ENCODE measurements at regions not wholly inside any gene's neighbourhood (a gene's known extent, or its start where the extent isn't known, plus 50 kb on each side); places are given as distances from the start of the nearest gene placed in this dataset.

DNA sequence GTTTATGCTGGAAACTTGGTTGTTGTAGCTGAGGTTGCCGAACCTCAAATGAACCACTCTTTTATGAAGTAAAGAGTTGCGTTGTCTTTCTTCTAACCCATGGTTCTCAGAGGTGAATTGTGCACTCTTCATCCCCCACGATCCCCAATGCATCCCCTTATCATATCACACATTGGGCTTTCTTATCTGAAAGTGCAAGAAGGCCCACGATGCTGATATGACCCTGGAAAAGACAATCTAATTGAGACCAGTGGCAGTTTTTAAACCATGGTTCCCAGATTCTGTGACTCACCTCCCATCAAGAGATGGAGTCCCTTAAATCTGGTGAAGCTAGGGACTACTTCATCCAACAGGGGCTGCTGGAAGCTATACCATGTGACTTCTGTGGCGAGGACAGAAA, 156.3 kb upstream of the IRX3 start:
- TF ChIP-seq, protein P1, sequence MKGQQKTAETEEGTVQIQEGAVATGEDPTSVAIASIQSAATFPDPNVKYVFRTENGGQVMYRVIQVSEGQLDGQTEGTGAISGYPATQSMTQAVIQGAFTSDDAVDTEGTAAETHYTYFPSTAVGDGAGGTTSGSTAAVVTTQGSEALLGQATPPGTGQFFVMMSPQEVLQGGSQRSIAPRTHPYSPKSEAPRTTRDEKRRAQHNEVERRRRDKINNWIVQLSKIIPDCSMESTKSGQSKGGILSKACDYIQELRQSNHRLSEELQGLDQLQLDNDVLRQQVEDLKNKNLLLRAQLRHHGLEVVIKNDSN (IDR thresholded peaks at IDR 0.05) = no peak
- TF ChIP-seq EGR1 (IDR thresholded peaks at IDR 0.05) (no peak), TCF12 (IDR thresholded peaks at IDR 0.05; ENCODE audit: low read depth) (no peak), YY1 (IDR thresholded peaks at IDR 0.05; ENCODE audit: low read depth) (no peak), CEBPB (IDR thresholded peaks at IDR 0.05) (no peak), TEAD4 (IDR thresholded peaks at IDR 0.05) (no peak), NFIC (IDR thresholded peaks at IDR 0.05) (no peak), RAD21 (IDR thresholded peaks at IDR 0.05; ENCODE audit: low read depth) (no peak), CREB1 (IDR thresholded peaks at IDR 0.05; ENCODE audit: low read depth) (no peak), EP300 (IDR thresholded peaks at IDR 0.05; ENCODE audit: borderline replicate concordance) (no peak), TAF1 (IDR thresholded peaks at IDR 0.05; ENCODE audit: low read depth) (no peak), ZBTB7A (IDR thresholded peaks at IDR 0.05; ENCODE audit: low read depth) (no peak), FOXM1 (IDR thresholded peaks at IDR 0.05; ENCODE audit: borderline replicate concordance, low read depth) (no peak)
- TF ChIP-seq, protein P2, sequence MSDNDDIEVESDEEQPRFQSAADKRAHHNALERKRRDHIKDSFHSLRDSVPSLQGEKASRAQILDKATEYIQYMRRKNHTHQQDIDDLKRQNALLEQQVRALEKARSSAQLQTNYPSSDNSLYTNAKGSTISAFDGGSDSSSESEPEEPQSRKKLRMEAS (IDR thresholded peaks at IDR 0.05) = no peak
- TF ChIP-seq, protein P3, sequence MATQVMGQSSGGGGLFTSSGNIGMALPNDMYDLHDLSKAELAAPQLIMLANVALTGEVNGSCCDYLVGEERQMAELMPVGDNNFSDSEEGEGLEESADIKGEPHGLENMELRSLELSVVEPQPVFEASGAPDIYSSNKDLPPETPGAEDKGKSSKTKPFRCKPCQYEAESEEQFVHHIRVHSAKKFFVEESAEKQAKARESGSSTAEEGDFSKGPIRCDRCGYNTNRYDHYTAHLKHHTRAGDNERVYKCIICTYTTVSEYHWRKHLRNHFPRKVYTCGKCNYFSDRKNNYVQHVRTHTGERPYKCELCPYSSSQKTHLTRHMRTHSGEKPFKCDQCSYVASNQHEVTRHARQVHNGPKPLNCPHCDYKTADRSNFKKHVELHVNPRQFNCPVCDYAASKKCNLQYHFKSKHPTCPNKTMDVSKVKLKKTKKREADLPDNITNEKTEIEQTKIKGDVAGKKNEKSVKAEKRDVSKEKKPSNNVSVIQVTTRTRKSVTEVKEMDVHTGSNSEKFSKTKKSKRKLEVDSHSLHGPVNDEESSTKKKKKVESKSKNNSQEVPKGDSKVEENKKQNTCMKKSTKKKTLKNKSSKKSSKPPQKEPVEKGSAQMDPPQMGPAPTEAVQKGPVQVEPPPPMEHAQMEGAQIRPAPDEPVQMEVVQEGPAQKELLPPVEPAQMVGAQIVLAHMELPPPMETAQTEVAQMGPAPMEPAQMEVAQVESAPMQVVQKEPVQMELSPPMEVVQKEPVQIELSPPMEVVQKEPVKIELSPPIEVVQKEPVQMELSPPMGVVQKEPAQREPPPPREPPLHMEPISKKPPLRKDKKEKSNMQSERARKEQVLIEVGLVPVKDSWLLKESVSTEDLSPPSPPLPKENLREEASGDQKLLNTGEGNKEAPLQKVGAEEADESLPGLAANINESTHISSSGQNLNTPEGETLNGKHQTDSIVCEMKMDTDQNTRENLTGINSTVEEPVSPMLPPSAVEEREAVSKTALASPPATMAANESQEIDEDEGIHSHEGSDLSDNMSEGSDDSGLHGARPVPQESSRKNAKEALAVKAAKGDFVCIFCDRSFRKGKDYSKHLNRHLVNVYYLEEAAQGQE (IDR thresholded peaks at IDR 0.05; ENCODE audit: low read depth) = no peak

DNA sequence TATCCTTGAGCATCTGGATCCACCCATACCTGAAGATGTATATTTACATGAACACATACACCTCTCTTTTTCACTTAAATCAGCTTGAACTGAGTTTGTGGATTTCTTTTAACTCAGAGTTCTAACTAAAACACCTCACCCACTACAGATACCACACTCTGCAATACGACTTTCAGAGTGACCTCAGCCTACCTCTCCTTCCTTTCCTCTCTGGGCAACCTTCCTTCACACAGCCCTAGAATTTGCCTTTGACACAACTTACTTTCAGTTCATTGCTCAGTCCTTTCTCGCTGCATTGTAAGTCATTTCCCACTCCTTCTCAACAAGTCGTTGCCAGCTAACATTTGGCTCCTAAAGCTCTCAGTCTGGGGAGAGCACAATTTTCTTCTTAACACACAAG, 151.9 kb upstream of the IRX3 start:
- TF ChIP-seq ZBTB7A (IDR thresholded peaks at IDR 0.05; ENCODE audit: low read depth) (no peak), CREB1 (IDR thresholded peaks at IDR 0.05; ENCODE audit: low read depth) (no peak), RAD21 (IDR thresholded peaks at IDR 0.05; ENCODE audit: low read depth) (no peak), TAF1 (IDR thresholded peaks at IDR 0.05; ENCODE audit: low read depth) (no peak), TEAD4 (IDR thresholded peaks at IDR 0.05) (no peak), EGR1 (IDR thresholded peaks at IDR 0.05) (no peak), TCF12 (IDR thresholded peaks at IDR 0.05; ENCODE audit: low read depth) (no peak), YY1 (IDR thresholded peaks at IDR 0.05; ENCODE audit: low read depth) (no peak), CEBPB (IDR thresholded peaks at IDR 0.05) (no peak), FOXM1 (IDR thresholded peaks at IDR 0.05; ENCODE audit: borderline replicate concordance, low read depth) (no peak), EP300 (IDR thresholded peaks at IDR 0.05; ENCODE audit: borderline replicate concordance) (no peak), NFIC (IDR thresholded peaks at IDR 0.05) (no peak)
- TF ChIP-seq, protein P1 (IDR thresholded peaks at IDR 0.05) = no peak
- TF ChIP-seq, protein P2 (IDR thresholded peaks at IDR 0.05) = no peak
- TF ChIP-seq, protein P3 (IDR thresholded peaks at IDR 0.05; ENCODE audit: low read depth) = no peak

DNA sequence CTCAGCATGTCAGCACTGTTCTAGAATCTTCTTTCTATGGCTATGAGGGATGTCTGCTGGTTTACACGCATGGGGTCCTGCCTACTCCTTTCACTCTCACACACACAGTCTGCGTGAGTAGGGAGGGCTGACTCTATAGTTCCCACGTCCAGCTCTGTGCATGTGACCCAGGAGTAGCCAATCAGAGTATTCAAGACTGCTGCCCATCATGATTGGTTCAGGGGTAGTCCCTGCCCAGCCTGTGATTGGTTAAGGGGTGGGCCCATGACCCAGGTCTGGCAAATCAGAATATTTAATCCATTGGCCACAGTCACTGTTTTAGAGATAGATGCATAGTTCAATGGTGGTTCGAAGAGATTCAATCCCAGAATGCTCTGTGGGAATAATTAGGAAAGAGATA, 151.3 kb upstream of the IRX3 start:
- TF ChIP-seq FOXM1 (IDR thresholded peaks at IDR 0.05; ENCODE audit: borderline replicate concordance, low read depth) = no peak
- TF ChIP-seq, protein P1 (IDR thresholded peaks at IDR 0.05) = peak; percentile 14; the same call in 1 of the 2 replicates

DNA sequence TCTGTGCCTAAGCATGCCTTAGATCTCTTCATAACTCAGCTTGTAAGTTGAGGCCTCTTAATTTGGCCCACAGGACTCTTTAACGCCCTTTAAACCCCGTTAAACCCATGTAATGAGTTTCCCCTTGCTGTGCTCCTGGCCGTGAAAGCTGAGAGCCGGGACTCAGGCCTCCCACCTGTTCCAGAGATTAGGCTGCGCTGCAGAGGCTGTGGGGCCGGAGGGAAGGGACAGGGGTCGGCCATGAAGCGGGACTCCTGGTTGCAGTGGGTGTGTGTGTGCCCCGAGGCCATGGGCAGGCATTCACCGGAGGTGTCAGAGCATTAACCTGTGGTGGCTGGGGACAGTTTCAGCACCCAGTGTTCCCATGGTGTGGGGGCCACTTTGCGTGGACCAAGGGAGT, 150.8 kb upstream of the IRX3 start:
- TF ChIP-seq TAF1 (IDR thresholded peaks at IDR 0.05; ENCODE audit: low read depth) = no peak
- no peak for TF ChIP-seq TCF12 (IDR thresholded peaks at IDR 0.05; ENCODE audit: low read depth)
- TF ChIP-seq, protein P3 (IDR thresholded peaks at IDR 0.05; ENCODE audit: low read depth) = no peak
- TF ChIP-seq FOXM1 (IDR thresholded peaks at IDR 0.05; ENCODE audit: borderline replicate concordance, low read depth) = no peak
- no peak for TF ChIP-seq EP300 (IDR thresholded peaks at IDR 0.05; ENCODE audit: borderline replicate concordance)
- no peak for TF ChIP-seq RAD21 (IDR thresholded peaks at IDR 0.05; ENCODE audit: low read depth)
- no peak for TF ChIP-seq CEBPB (IDR thresholded peaks at IDR 0.05)
